ENCODE measurements at regions not wholly inside any gene's neighbourhood (a gene's known extent, or its start where the extent isn't known, plus 50 kb on each side); places are given as distances from the start of the nearest gene placed in this dataset.

- TF ChIP-seq POLR2A (IDR thresholded peaks at IDR 0.05; ENCODE audit: extremely low read depth, insufficient read length): no peak
- TF ChIP-seq, protein P1, sequence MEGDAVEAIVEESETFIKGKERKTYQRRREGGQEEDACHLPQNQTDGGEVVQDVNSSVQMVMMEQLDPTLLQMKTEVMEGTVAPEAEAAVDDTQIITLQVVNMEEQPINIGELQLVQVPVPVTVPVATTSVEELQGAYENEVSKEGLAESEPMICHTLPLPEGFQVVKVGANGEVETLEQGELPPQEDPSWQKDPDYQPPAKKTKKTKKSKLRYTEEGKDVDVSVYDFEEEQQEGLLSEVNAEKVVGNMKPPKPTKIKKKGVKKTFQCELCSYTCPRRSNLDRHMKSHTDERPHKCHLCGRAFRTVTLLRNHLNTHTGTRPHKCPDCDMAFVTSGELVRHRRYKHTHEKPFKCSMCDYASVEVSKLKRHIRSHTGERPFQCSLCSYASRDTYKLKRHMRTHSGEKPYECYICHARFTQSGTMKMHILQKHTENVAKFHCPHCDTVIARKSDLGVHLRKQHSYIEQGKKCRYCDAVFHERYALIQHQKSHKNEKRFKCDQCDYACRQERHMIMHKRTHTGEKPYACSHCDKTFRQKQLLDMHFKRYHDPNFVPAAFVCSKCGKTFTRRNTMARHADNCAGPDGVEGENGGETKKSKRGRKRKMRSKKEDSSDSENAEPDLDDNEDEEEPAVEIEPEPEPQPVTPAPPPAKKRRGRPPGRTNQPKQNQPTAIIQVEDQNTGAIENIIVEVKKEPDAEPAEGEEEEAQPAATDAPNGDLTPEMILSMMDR (IDR thresholded peaks at IDR 0.05; ENCODE audit: low read depth, low read length): no peak
Measured at GRCh38 chr18:37640504-37640903, 74.9 kb upstream of the CELF4 start.
